HepG2 (cell line): ENCODE measurements at regions not wholly inside any gene's neighbourhood (a gene's known extent, or its start where the extent isn't known, plus 50 kb on each side); places are given as distances from the start of the nearest gene placed in this dataset.

Experiments
- ATAC-seq: fragments of 200-7000 bp; cut with Tn5 transposase; 3 replicates; pipeline ENCODE4 v1.9.1; 2020; ENCODE audit warnings: mild to moderate bottlenecking, moderate library complexity
- BruUV-seq: library from RNA; stranded (reverse); fragments of 400-500 nt; replicated peaks from 2 replicates; lab custom pipeline; 2021; lab: Mats Ljungman, UMichigan
- CTCF ChIA-PET: fragments of 300-600 bp; formaldehyde crosslinking; extraction: SDS; loops from one replicate; lab custom pipeline; 2021; ENCODE audit warnings: low total read pairs, inconsistent platforms, low intra/inter-chr PET ratio; lab: Yijun Ruan, JAX
- POLR2A ChIA-PET: fragments of 350-600 bp; sonication (Branson Sonifier 250); formaldehyde crosslinking; loops from one replicate; lab custom pipeline; 2020; ENCODE audit warnings: antibody characterized with exemption, inconsistent platforms; lab: Yijun Ruan, JAX
- DNase-seq: peaks from one replicate; pipeline ENCODE4 v3.0.0-alpha.2; 2015; ENCODE audit warnings: low spot score
- FAIRE-seq: peaks from 3 replicates; lab custom pipeline; 2011; peaks lifted over from hg19 to GRCh38; lab: Jason Lieb, UNC
- H2AFZ ChIP-seq: one replicate; pipeline ENCODE4 v1.6.1; 2011; ENCODE audit warnings: low read length, inconsistent platforms
- H3K27ac ChIP-seq: fragments of 300-600 bp; 3 replicates; pipeline ENCODE4 v1.8.0; 2011; ENCODE audit warnings: mixed run types, mild to moderate bottlenecking, mixed read lengths, low read length, inconsistent platforms; ENCODE audit not compliant: insufficient read depth; ENCODE audit errors: extremely low read length
- H3K27me3 ChIP-seq, 2 experiments: fragments of 200-600 bp in 1 of 2; 2 replicates in 1 of 2; 3 replicates in 1 of 2; pipeline versions ENCODE4 v1.6.0 to v1.8.0; 2011; ENCODE audit warnings: low read length in 2 of 2, mild to moderate bottlenecking in 2 of 2, moderate library complexity in 2 of 2, inconsistent platforms in 1 of 2; ENCODE audit not compliant: insufficient read depth in 2 of 2, control insufficient read depth in 1 of 2
- H3K36me3 ChIP-seq, 2 experiments: fragments of 200-600 bp in 1 of 2; replicated peaks in 1 of 2; 2 replicates in 1 of 2; 3 replicates in 1 of 2; pipeline versions ENCODE4 v1.5.1 to v1.8.0; 2011; ENCODE audit warnings: low read length in 2 of 2, inconsistent platforms in 1 of 2; ENCODE audit not compliant: insufficient read depth in 2 of 2, control insufficient read depth in 1 of 2
- H3K4me1 ChIP-seq: 2 replicates; pipeline ENCODE4 v1.5.1; 2012; ENCODE audit warnings: low read length, inconsistent platforms; ENCODE audit not compliant: insufficient read depth
- H3K4me2 ChIP-seq: 2 replicates; pipeline ENCODE4 v1.6.0; 2011; ENCODE audit warnings: low read depth, low read length, inconsistent platforms
- H3K4me3 ChIP-seq, 3 experiments: fragments of 200-600 bp in 1 of 3; sonication (generic), shearing (Covaris generic) in 1 of 3; replicated peaks in 1 of 3; 2 replicates each; pipeline ENCODE4 v1.5.1; 2011 to 2016; ENCODE audit warnings: low read length in 3 of 3, inconsistent platforms in 2 of 3, low read depth in 2 of 3, mild to moderate bottlenecking in 2 of 3, control low read depth in 1 of 3, mixed read lengths in 1 of 3; ENCODE audit not compliant: insufficient read depth in 1 of 3
- H3K79me2 ChIP-seq: one replicate; pipeline ENCODE4 v1.6.1; 2011; ENCODE audit warnings: low read length, inconsistent platforms; ENCODE audit not compliant: insufficient read depth
- H3K9ac ChIP-seq: 2 replicates; pipeline ENCODE4 v1.6.0; 2011; ENCODE audit warnings: mild to moderate bottlenecking, low read depth, low read length, inconsistent platforms; ENCODE audit not compliant: insufficient read depth
- H3K9me3 ChIP-seq: 2 replicates; pipeline ENCODE4 v1.5.1; 2012; ENCODE audit warnings: mild to moderate bottlenecking, low read length
- H4K20me1 ChIP-seq: 2 replicates; pipeline ENCODE4 v1.6.0; 2011; ENCODE audit warnings: inconsistent platforms, mild to moderate bottlenecking, low read length, moderate library complexity; ENCODE audit not compliant: insufficient read depth
- CHD4 ChIP-seq: fragments of 200-600 bp; sonication (generic); IDR thresholded peaks from 2 replicates; pipeline ENCODE4 v1.7.0; 2017; ENCODE audit warnings: mild to moderate bottlenecking, low read length, borderline replicate concordance
- KAT2B ChIP-seq: fragments of 150-350 bp; IDR thresholded peaks from 2 replicates; pipeline ENCODE4 v1.6.1; 2014; ENCODE audit warnings: low read depth, low read length, borderline replicate concordance
- ZFP41 ChIP-seq: sonication (generic); formaldehyde crosslinking; IDR thresholded peaks from 2 replicates; pipeline ENCODE4 v1.4.0; 2020; ENCODE audit warnings: mild to moderate bottlenecking, missing genetic modification reagents, borderline replicate concordance
- WGBS: methylation state at CpG from one replicate; pipeline ENCODE4 v1.1.6; 2017; ENCODE audit warnings: low lambda C conversion rate; 5-methylcytosine and 5-hydroxymethylcytosine counted together
- in situ Hi-C: cut with HindIII; loops from 2 replicates; pipeline ENCODE4 v1.10.0; 2017; ENCODE audit warnings: low pct_unique_long_range_greater_than_20kb; ENCODE audit not compliant: extremely low pct_ligation_motif_present
- intact Hi-C: fragments of 100-400 bp; cut with micrococcal nuclease; formaldehyde crosslinking; loops from one replicate; pipeline ENCODE4 v1.10.0; 2022; ENCODE audit not compliant: unreplicated experiment
- TF ChIP-seq, protein P1 (sequence below): sonication (generic); formaldehyde crosslinking; IDR thresholded peaks from 2 replicates; pipeline ENCODE4 v1.9.0; 2021; ENCODE audit warnings: missing genetic modification reagents, borderline replicate concordance
- TF ChIP-seq, protein P2 (sequence below): sonication (generic); formaldehyde crosslinking; IDR thresholded peaks from 2 replicates; pipeline ENCODE4 v1.5.0; 2020; ENCODE audit warnings: mild to moderate bottlenecking, low read depth, missing genetic modification reagents, borderline replicate concordance

DNA sequence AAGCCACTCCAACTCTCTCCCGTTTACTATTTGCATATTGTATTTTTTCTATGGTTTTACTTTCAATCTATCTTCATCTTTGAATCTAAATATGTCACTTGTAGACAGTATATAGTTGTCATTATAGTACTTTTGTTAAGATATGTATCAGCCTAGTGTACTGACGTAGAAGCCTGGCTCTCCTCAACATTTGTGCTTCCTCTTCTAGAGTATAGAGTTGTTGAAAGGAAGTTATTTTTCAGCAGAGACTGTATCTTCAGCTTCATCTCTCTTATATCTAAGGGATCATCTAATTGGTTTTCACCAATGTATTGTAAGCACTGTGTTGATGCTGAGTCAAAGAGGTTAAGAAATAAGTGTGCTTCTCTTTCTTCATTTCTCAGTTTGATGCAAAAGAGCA lies 192.8 kb downstream of the LMO4 start:
- Histone ChIP-seq H3K4me3 (no peak overlapping the region), H3K4me2 (no peak overlapping the region), H3K79me2 (no peaks in the 10 kb centered on the region), H3K9me3 (no peaks in the 10 kb centered on the region), H3K27me3 (no peaks in the 10 kb centered on the region), H4K20me1 (no peaks in the 10 kb centered on the region), H3K27ac (no peak overlapping the region)
- DNase-seq = no peak
- no TSS peak for BruUV-seq
- no peak for ATAC-seq
- in situ Hi-C loops (no loop called here), intact Hi-C loops (no loop called here)
- FAIRE-seq = no peak
- POLR2A ChIA-PET = no interaction called here
- CTCF ChIA-PET = no interaction called here
- no peak for TF ChIP-seq ZFP41 (CRISPR knock-in tag)
- no peak for TF ChIP-seq KAT2B
- TF ChIP-seq, protein P1, sequence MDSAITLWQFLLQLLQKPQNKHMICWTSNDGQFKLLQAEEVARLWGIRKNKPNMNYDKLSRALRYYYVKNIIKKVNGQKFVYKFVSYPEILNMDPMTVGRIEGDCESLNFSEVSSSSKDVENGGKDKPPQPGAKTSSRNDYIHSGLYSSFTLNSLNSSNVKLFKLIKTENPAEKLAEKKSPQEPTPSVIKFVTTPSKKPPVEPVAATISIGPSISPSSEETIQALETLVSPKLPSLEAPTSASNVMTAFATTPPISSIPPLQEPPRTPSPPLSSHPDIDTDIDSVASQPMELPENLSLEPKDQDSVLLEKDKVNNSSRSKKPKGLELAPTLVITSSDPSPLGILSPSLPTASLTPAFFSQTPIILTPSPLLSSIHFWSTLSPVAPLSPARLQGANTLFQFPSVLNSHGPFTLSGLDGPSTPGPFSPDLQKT (CRISPR knock-in tag) = no peak
- TF ChIP-seq, all 625 proteins: peak for 0
- Histone ChIP-seq H3K9ac (no peak overlapping the region), H3K4me1 (no peaks in the 10 kb centered on the region), H3K36me3 (no peaks in the 10 kb centered on the region), H2AFZ (no peak overlapping the region)
- 35% methylated on average over 2 of the region's 2 CpGs for WGBS

DNA sequence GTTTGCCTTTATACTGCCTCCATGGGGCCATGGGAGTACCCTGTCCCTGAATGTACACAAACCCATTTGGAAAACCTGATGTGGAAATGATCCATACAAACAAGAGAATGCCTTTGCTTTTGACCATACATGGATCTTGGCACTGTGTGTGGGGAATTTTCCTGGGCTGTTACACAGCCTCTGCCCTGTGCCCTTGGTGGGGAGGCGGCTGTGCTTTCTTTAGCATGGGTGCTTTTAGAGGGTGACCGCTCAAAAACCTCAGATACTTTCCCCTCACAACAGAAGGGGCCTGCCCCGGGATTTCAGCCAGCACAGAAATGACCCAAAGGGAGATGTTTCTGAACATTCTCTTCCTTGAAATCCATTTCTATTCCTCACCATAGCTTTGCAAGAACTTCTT lies 194.8 kb downstream of the LMO4 start:
- H3K4me3 ChIP-seq = no peak overlapping the region
- H3K9ac ChIP-seq = no peak overlapping the region
- WGBS = 16% methylated on average over 3 of the region's 3 CpGs
- H3K27ac ChIP-seq = no peak overlapping the region
- no peaks in the 10 kb centered on the region for H3K4me1 ChIP-seq
- H4K20me1 ChIP-seq = no peaks in the 10 kb centered on the region
- no peaks in the 10 kb centered on the region for H3K9me3 ChIP-seq
- DNase-seq = no peak
- no peak for ATAC-seq
- TF ChIP-seq, protein P2, sequence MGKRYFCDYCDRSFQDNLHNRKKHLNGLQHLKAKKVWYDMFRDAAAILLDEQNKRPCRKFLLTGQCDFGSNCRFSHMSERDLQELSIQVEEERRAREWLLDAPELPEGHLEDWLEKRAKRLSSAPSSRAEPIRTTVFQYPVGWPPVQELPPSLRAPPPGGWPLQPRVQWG = no peak
- no peak for TF ChIP-seq CHD4
- H2AFZ ChIP-seq = no peak overlapping the region
- FAIRE-seq = no peak
- ChIA-PET CTCF (no interaction called here), POLR2A (no interaction called here)
- H3K27me3 ChIP-seq = no peaks in the 10 kb centered on the region
- no peak overlapping the region for H3K4me2 ChIP-seq
- BruUV-seq = no TSS peak
- H3K36me3 ChIP-seq = no peaks in the 10 kb centered on the region
- no peaks in the 10 kb centered on the region for H3K79me2 ChIP-seq
- intact Hi-C loops = no loop called here
- in situ Hi-C loops = no loop called here
